AG04450 (cell line): ENCODE measurements at regions not wholly inside any gene's neighbourhood (a gene's known extent, or its start where the extent isn't known, plus 50 kb on each side); places are given as distances from the start of the nearest gene placed in this dataset.

Source experiments
- CTCF ChIA-PET: fragments of 300-600, 350-600 bp; formaldehyde crosslinking; extraction: SDS; loops from one replicate; lab custom pipeline; 2022; ENCODE audit warnings: antibody characterized with exemption, inconsistent platforms; lab: Charles Lee
- POLR2A ChIA-PET: fragments of 350-600 bp; formaldehyde crosslinking; extraction: SDS; loops from one replicate; lab custom pipeline; 2021; ENCODE audit warnings: antibody characterized with exemption, inconsistent platforms; lab: Yijun Ruan, JAX
- DNase-seq: peaks from one replicate; pipeline ENCODE4 v3.0.0-alpha.2; 2011; ENCODE audit warnings: low read depth, low spot score
- H3K27ac ChIP-seq: one replicate; pipeline ENCODE4 v1.5.1; 2012; ENCODE audit warnings: low read depth, low read length, control low read depth
- H3K27me3 ChIP-seq: one replicate; pipeline ENCODE4 v1.6.0; 2012; ENCODE audit warnings: low read length; ENCODE audit not compliant: control insufficient read depth, insufficient read depth
- H3K4me3 ChIP-seq: 2 replicates; pipeline ENCODE4 v1.5.1; 2011; ENCODE audit warnings: mild to moderate bottlenecking, low read depth, low read length, control low read depth
- H3K9me3 ChIP-seq: 2 replicates; pipeline ENCODE4 v1.5.1; 2012; ENCODE audit warnings: low read length; ENCODE audit not compliant: control insufficient read depth, insufficient read depth
- TF ChIP-seq, protein P1 (sequence below): IDR thresholded peaks from 2 replicates; pipeline ENCODE4 v1.5.1; 2011; ENCODE audit warnings: low read depth, low read length, control low read depth, inconsistent platforms

- H3K9me3 ChIP-seq = no peaks in the 10 kb centered on the region; the same call in 1 of the 2 replicates
- TF ChIP-seq, protein P1, sequence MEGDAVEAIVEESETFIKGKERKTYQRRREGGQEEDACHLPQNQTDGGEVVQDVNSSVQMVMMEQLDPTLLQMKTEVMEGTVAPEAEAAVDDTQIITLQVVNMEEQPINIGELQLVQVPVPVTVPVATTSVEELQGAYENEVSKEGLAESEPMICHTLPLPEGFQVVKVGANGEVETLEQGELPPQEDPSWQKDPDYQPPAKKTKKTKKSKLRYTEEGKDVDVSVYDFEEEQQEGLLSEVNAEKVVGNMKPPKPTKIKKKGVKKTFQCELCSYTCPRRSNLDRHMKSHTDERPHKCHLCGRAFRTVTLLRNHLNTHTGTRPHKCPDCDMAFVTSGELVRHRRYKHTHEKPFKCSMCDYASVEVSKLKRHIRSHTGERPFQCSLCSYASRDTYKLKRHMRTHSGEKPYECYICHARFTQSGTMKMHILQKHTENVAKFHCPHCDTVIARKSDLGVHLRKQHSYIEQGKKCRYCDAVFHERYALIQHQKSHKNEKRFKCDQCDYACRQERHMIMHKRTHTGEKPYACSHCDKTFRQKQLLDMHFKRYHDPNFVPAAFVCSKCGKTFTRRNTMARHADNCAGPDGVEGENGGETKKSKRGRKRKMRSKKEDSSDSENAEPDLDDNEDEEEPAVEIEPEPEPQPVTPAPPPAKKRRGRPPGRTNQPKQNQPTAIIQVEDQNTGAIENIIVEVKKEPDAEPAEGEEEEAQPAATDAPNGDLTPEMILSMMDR = no peak
- no peak overlapping the region for H3K27ac ChIP-seq
- peaks cover 18% of the 10 kb centered on the region for H3K27me3 ChIP-seq
- CTCF ChIA-PET = no interaction called here
- POLR2A ChIA-PET = no interaction called here
- H3K4me3 ChIP-seq = no peak overlapping the region
- no peak for DNase-seq
Observed at GRCh38 chr10:71038091-71038633, 149.8 kb upstream of the PCBD1 start.

- ChIA-PET POLR2A (no interaction called here), CTCF (no interaction called here)
- no peak overlapping the region for H3K4me3 ChIP-seq
- TF ChIP-seq, protein P1 = no peak
- no peaks in the 10 kb centered on the region; the same call in 1 of the 2 replicates for H3K9me3 ChIP-seq
- no peak overlapping the region for H3K27ac ChIP-seq
- peaks cover 19% of the 10 kb centered on the region for H3K27me3 ChIP-seq
- no peak for DNase-seq
Observed at GRCh38 chr10:71038921-71039320, 150.6 kb upstream of the PCBD1 start.

- DNase-seq = no peak
- no peaks in the 10 kb centered on the region; the same call in 1 of the 2 replicates for H3K9me3 ChIP-seq
- POLR2A ChIA-PET = no interaction called here
- CTCF ChIA-PET = no interaction called here
- H3K27me3 ChIP-seq = peaks cover 23% of the 10 kb centered on the region
- H3K27ac ChIP-seq = no peak overlapping the region
- TF ChIP-seq, protein P1 = no peak
- no peak overlapping the region for H3K4me3 ChIP-seq
Observed at GRCh38 chr10:71039551-71039950, 151.2 kb upstream of the PCBD1 start.

DNA sequence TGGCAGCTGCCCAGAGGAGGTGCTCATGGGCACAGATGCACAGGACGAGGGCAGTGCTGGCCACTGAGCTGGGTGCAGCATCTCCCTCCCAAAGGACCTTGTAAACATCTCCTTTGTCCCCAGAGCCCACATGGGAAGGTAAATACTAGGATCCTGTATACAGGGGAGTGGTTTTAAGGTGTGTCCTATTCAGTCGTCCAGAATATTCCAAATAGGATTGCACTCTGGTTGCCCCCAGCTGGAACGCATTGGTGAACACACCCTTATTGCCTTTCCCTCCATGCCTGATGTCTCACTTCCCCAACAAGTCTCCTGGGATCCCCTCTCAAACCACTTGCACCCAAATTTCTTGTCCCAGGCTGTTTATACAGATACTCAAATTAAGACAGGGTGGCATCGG is 152.0 kb upstream of the PCBD1 start:
- CTCF ChIA-PET = no interaction called here
- H3K27me3 ChIP-seq = peaks cover 27% of the 10 kb centered on the region
- H3K27ac ChIP-seq = no peak overlapping the region

GRCh38 chr10:71040846-71041605 is 152.7 kb upstream of the PCBD1 start:
- POLR2A ChIA-PET = no interaction called here
- Histone ChIP-seq H3K4me3 (no peak overlapping the region), H3K9me3 (no peaks in the 10 kb centered on the region; the same call in 1 of the 2 replicates), H3K27ac (no peak overlapping the region), H3K27me3 (peaks cover 28% of the 10 kb centered on the region)
- no peak for DNase-seq
- TF ChIP-seq, protein P1 = no peak
- CTCF ChIA-PET = no interaction called here

More for the DNA sequence above, 152.0 kb upstream of the PCBD1 start:
- TF ChIP-seq, protein P1 = no peak
- POLR2A ChIA-PET = no interaction called here
- no peaks in the 10 kb centered on the region; the same call in 1 of the 2 replicates for H3K9me3 ChIP-seq
- DNase-seq = no peak
- H3K4me3 ChIP-seq = no peak overlapping the region
